ENCODE measurements at regions not wholly inside any gene's neighbourhood (a gene's known extent, or its start where the extent isn't known, plus 50 kb on each side); places are given as distances from the start of the nearest gene placed in this dataset.

GRCh38 chr18:41073372-41073954 is 881.6 kb upstream of the PIK3C3 start (continued):
- TF ChIP-seq CHD7 (IDR thresholded peaks at IDR 0.05; ENCODE audit: insufficient replicate concordance, low read length) (no peak), POU5F1 (IDR thresholded peaks at IDR 0.05; ENCODE audit: low read depth, low read length) (no peak), RBBP5 (IDR thresholded peaks at IDR 0.05; ENCODE audit: borderline replicate concordance, low read depth, low read length) (no peak), CHD1 (IDR thresholded peaks at IDR 0.05; ENCODE audit: low read depth, low read length) (no peak), PHF8 (conservative IDR thresholded peaks at IDR 0.05; ENCODE audit: low read depth, low read length) (no peak), CEBPB (IDR thresholded peaks at IDR 0.05; ENCODE audit: low read depth, low read length) (no peak), TCF12 (IDR thresholded peaks at IDR 0.05; ENCODE audit: low read depth, low read length) (no peak), NANOG (IDR thresholded peaks at IDR 0.05; ENCODE audit: insufficient read depth, low read depth, low read length, poor library complexity, severe bottlenecking) (no peak), CTBP2 (IDR thresholded peaks at IDR 0.05; ENCODE audit: borderline replicate concordance, insufficient read depth, insufficient read length, low read length) (no peak), SP2 (IDR thresholded peaks at IDR 0.05; ENCODE audit: low read length) (no peak), YY1 (IDR thresholded peaks at IDR 0.05; ENCODE audit: low read depth, low read length) (no peak)

Measured in H1 (cell line).